D721Med (cell line): ENCODE measurements at regions not wholly inside any gene's neighbourhood (a gene's known extent, or its start where the extent isn't known, plus 50 kb on each side); places are given as distances from the start of the nearest gene placed in this dataset.

Experiments
- DNase-seq: peaks from one replicate; pipeline ENCODE4 v3.0.0; 2011; ENCODE audit warnings: low spot score; ENCODE audit not compliant: insufficient read length
- FAIRE-seq: peaks from 2 replicates; lab custom pipeline; 2011; peaks lifted over from hg19 to GRCh38; lab: Jason Lieb, UNC
- TF ChIP-seq, protein P1 (sequence below): IDR thresholded peaks from 2 replicates; pipeline ENCODE4 v1.5.1; 2012; ENCODE audit warnings: mild to moderate bottlenecking, control low read depth; ENCODE audit not compliant: insufficient read depth; ENCODE audit errors: missing control alignments

DNA sequence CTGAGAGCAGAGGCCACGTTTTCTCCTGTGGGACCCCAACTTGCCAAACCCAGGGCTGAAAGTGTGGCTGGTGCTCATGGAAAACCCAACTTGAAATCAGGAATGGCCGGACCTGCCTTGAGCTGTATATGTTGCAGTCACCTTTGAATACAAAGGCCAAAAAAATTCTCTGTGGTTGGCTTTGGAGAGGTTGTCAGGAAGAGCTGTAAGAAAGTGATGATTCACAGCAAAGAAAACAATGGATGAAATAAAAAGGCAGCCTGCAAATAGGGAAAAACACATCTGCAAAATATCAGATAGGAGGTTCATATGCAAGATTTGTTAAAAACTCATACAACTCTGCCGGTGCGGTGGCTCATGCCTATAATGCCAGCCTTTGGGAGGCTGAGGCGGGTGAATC lies 715.8 kb downstream of the UQCRFS1 start:
- TF ChIP-seq, protein P1, sequence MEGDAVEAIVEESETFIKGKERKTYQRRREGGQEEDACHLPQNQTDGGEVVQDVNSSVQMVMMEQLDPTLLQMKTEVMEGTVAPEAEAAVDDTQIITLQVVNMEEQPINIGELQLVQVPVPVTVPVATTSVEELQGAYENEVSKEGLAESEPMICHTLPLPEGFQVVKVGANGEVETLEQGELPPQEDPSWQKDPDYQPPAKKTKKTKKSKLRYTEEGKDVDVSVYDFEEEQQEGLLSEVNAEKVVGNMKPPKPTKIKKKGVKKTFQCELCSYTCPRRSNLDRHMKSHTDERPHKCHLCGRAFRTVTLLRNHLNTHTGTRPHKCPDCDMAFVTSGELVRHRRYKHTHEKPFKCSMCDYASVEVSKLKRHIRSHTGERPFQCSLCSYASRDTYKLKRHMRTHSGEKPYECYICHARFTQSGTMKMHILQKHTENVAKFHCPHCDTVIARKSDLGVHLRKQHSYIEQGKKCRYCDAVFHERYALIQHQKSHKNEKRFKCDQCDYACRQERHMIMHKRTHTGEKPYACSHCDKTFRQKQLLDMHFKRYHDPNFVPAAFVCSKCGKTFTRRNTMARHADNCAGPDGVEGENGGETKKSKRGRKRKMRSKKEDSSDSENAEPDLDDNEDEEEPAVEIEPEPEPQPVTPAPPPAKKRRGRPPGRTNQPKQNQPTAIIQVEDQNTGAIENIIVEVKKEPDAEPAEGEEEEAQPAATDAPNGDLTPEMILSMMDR = no peak
- DNase-seq (no peak), FAIRE-seq (no peak)

DNA sequence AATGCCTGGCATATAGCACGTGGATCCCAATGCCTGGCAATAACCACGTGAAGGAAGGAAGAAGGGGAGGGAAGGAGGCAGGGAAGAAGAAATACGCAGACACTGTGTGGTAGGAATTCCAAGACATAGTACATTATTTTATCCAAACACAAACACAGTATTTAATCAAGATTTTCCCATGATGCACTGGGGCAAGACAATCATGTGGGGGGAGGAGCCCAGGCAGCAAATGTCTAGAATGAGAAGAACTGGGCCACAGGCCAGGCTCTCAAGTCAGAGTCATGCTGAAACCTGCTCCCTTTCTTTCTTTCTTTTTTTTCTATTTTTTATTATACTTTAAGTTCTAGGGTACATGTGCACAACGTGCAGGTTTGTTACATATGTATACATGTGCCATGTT lies 717.9 kb downstream of the UQCRFS1 start:
- FAIRE-seq (no peak), DNase-seq (no peak)
- TF ChIP-seq, protein P1 = no peak

DNA sequence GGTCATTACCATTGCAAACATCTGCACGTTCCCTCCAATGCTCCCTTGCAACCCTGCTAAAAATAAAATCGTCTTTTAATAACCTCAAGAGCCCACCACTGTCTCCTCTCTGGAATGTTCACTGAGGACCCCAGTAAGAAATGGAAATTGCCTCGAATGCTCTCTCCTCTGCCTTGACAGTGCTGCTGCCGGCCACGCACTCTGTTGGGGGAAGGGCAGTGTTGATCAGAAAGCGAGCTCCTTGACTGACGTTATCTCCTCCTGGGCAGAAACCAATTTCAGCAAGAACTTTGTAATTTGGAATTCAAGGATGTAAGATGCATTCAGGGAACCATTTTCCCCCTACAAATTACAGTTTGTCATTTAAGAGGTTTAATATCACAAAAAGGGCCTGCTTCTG lies 718.5 kb downstream of the UQCRFS1 start:
- DNase-seq (no peak), FAIRE-seq (no peak)
- TF ChIP-seq, protein P1 = no peak

DNA sequence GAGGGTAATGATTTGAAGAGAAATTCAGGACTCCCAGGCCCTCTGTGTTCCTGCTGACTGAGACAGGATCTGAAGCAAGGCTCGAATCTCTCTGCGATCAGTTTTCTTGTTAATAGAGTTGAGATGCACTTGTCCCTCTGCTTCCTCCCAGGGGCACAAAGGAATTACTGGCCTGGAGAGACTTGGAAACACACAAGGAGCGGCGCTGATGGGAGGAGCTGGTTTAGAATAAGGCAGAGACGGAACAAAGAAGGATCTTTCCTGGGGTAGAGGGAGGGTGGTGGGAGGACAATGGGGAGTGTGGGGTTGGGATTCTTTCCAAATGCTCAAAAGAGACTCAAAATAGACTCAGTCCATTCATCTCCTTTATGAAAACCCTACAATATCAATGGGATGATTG lies 719.1 kb downstream of the UQCRFS1 start:
- TF ChIP-seq, protein P1 = no peak
- DNase-seq (no peak), FAIRE-seq (no peak)

DNA sequence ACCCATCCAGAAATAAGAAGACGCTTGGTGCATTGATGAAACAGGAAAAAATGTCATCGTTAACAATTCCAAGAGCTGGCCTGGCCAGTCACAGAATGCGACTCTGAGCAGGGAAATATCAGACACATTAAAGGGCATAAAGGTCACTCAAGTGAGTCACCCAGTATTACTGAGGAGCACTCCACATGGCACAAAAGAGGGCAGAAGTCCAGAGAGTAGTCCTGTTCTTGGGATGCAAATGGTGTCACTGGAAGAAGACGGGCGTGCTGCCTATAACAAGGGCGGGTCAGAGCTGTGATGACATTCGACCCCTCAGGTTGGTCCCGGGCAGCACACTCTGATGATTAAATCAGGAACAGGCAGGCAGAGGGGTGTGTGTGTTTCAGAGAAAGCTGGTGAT lies 720.3 kb downstream of the UQCRFS1 start:
- no peak for FAIRE-seq
- no peak for DNase-seq
- TF ChIP-seq, protein P1 = no peak

DNA sequence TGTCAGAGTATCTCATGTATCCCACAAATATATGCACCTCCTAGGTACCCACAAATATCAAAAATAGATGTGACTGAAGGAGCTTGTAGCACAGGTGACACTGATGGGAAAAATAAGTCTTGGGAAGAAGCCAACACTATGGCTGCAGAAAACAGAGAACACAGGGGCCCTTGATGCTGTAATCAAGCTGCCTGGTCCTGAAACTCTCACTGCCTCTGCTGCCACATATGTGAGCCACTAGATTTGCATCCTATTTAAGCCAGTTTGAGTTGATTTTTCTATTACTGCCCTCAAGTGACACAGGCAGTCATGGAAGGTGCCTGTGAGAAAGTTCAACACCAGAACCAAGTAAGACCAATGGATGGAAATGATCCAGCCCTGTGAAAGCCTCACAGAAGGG lies 720.8 kb downstream of the UQCRFS1 start:
- DNase-seq (no peak), FAIRE-seq (no peak)
- TF ChIP-seq, protein P1 = no peak

DNA sequence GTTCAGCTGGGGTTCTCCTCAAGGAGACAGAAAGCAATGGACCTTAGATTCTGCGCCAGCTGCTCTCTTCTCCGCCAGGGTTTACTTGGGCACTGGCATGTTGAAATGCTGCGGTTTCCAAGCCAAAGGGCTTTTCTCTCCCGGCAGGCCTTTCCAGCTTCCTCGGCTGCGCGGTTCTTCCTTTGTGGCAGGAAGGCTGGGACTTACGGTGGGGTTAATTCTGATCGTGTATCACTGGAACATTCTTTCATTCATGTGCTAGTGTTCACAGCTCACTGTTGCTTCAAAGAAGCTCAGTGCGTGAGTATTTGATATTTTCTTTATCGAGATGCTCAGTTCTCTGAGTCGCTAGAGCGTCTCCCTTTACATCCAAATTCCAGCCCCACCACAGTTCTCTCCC lies 723.2 kb downstream of the UQCRFS1 start:
- no peak for DNase-seq
- TF ChIP-seq, protein P1 = no peak

More for the DNA sequence above, 723.2 kb downstream of the UQCRFS1 start:
- FAIRE-seq = no peak
